Activated T-helper 1 cell treated with Interleukin-2 at 50 U/mL for 16 hours (primary cell): ENCODE measurements at regions not wholly inside any gene's neighbourhood (a gene's known extent, or its start where the extent isn't known, plus 50 kb on each side); places are given as distances from the start of the nearest gene placed in this dataset.

Experiments used
- DNase-seq: peaks from one replicate; pipeline ENCODE4 v3.0.0-alpha.2; 2020; ENCODE audit warnings: low read depth

- no peak for DNase-seq
Measured at GRCh38 chr5:166377756-166378155, 1913.7 kb upstream of the WWC1 start.

- no peak for DNase-seq
Measured at GRCh38 chr5:166379517-166379916, 1911.9 kb upstream of the WWC1 start.

- no peak for DNase-seq
Measured at GRCh38 chr5:166382031-166382430, 1909.4 kb upstream of the WWC1 start.

- no peak for DNase-seq
Measured at GRCh38 chr5:166398131-166398530, 1893.3 kb upstream of the WWC1 start.

GRCh38 chr5:166399781-166400180 is 1891.7 kb upstream of the WWC1 start:
- DNase-seq: no peak

GRCh38 chr5:166401391-166401790 is 1890.1 kb upstream of the WWC1 start:
- no peak for DNase-seq

GRCh38 chr5:166412191-166412590 is 1879.3 kb upstream of the WWC1 start:
- DNase-seq: no peak

- no peak for DNase-seq
Measured at GRCh38 chr5:166427211-166427610, 1864.2 kb upstream of the WWC1 start.

- DNase-seq: no peak
Measured at GRCh38 chr5:166428264-166428803, 1863.1 kb upstream of the WWC1 start.

- DNase-seq: no peak
Measured at GRCh38 chr5:166430491-166431319, 1860.7 kb upstream of the WWC1 start.

GRCh38 chr5:166431456-166431855 is 1860.0 kb upstream of the WWC1 start:
- DNase-seq: no peak

- no peak for DNase-seq
Measured at GRCh38 chr5:166433679-166434078, 1857.8 kb upstream of the WWC1 start.

- no peak for DNase-seq
Measured at GRCh38 chr5:166436872-166437271, 1854.6 kb upstream of the WWC1 start.

GRCh38 chr5:166486348-166486747 is 1805.1 kb upstream of the WWC1 start:
- no peak for DNase-seq

- no peak for DNase-seq
Measured at GRCh38 chr5:166488560-166488959, 1802.9 kb upstream of the WWC1 start.

GRCh38 chr5:166493040-166493439 is 1798.4 kb upstream of the WWC1 start:
- DNase-seq: no peak

GRCh38 chr5:166493612-166494011 is 1797.8 kb upstream of the WWC1 start:
- no peak for DNase-seq

GRCh38 chr5:166497496-166498104 is 1793.8 kb upstream of the WWC1 start:
- DNase-seq: no peak

- no peak for DNase-seq
Measured at GRCh38 chr5:166499447-166500240, 1791.8 kb upstream of the WWC1 start.

- DNase-seq: no peak
Measured at GRCh38 chr5:166503506-166503905, 1787.9 kb upstream of the WWC1 start.

GRCh38 chr5:166505067-166505466 is 1786.4 kb upstream of the WWC1 start:
- no peak for DNase-seq

GRCh38 chr5:166505544-166505943 is 1785.9 kb upstream of the WWC1 start:
- DNase-seq: no peak
